Adrenal gland (tissue), 5 donors: ENCODE measurements at regions not wholly inside any gene's neighbourhood (a gene's known extent, or its start where the extent isn't known, plus 50 kb on each side); places are given as distances from the start of the nearest gene placed in this dataset.

ENCODE experiments used
- CTCF ChIP-seq, 6 experiments: fragments of 450-650 bp in 4 of 6; fragments of 200-600 bp in 2 of 6; sonication (generic) in 1 of 6; IDR thresholded peaks; 1 replicate in 5 of 6; 2 replicates in 1 of 6; pipeline versions ENCODE4 v1.5.1 to v1.8.0; 2016 to 2021; ENCODE audit warnings: antibody characterized with exemption in 6 of 6, mild to moderate bottlenecking in 2 of 6, moderate library complexity in 1 of 6
- POLR2A ChIP-seq, 2 donors: fragments of 450-650 bp; IDR thresholded peaks; one replicate each; pipeline ENCODE4 v1.6.1; 2017; ENCODE audit warnings: antibody characterized with exemption in 2 of 2, mild to moderate bottlenecking in 2 of 2, moderate library complexity in 1 of 2
- donor health status: DM: no; HTN: no; CAD: no.

DNA sequence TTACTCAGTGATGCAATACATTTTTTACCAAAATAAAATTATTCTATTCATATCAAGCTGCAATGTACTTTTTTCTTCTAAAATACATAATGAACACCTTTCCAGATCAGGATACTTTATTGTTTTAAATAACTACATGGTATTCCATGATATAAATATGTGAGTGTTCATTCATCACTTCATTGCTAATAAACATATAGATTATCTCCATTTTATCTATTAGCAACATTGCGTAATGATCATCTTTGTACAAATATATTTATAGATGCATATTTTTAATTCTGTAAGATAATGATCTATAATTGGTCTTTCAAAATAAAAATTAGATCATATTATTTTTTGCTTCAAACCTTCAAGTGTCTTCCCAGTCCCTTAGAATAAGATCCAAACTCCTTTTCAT is 156.1 kb upstream of the HHIP start:
- TF ChIP-seq POLR2A (IDR thresholded peaks at IDR 0.05): no peak
- TF ChIP-seq CTCF (IDR thresholded peaks at IDR 0.05): no peak
